Liver (tissue), 8 donors: ENCODE measurements at regions not wholly inside any gene's neighbourhood (a gene's known extent, or its start where the extent isn't known, plus 50 kb on each side); places are given as distances from the start of the nearest gene placed in this dataset.

ENCODE experiments used
- DNase-seq: peaks from one replicate; pipeline ENCODE4 v3.0.0-alpha.2; 2017; ENCODE audit warnings: low spot score
- H3K27ac ChIP-seq, 2 donors: one replicate each; pipeline ENCODE4 v1.7.0; 2013; ENCODE audit warnings: inconsistent platforms in 2 of 2, low read length in 2 of 2, control low read depth in 1 of 2, low read depth in 1 of 2, mild to moderate bottlenecking in 1 of 2
- H3K27me3 ChIP-seq, 4 donors: one replicate each; pipeline versions ENCODE4 v1.6.1 to v1.7.0; 2013; ENCODE audit warnings: low read length in 3 of 4, inconsistent platforms in 1 of 4, mild to moderate bottlenecking in 1 of 4, moderate library complexity in 1 of 4; ENCODE audit not compliant: control insufficient read depth in 4 of 4, insufficient read depth in 4 of 4
- H3K36me3 ChIP-seq, 4 donors: one replicate each; pipeline versions ENCODE4 v1.6.1 to v1.7.0; 2013; ENCODE audit warnings: low read length in 3 of 4, mild to moderate bottlenecking in 3 of 4, low read depth in 1 of 4, moderate library complexity in 1 of 4; ENCODE audit not compliant: control insufficient read depth in 4 of 4, insufficient read depth in 3 of 4
- H3K4me1 ChIP-seq, 4 donors: one replicate each; pipeline versions ENCODE4 v1.6.1 to v1.7.0; 2013; ENCODE audit warnings: low read length in 3 of 4, mild to moderate bottlenecking in 3 of 4, moderate library complexity in 1 of 4; ENCODE audit not compliant: control insufficient read depth in 4 of 4, insufficient read depth in 4 of 4
- H3K4me3 ChIP-seq, 3 donors: one replicate each; pipeline versions ENCODE4 v1.6.1 to v1.7.0; 2013; ENCODE audit warnings: low read length in 3 of 3, control low read depth in 1 of 3, low read depth in 1 of 3, mild to moderate bottlenecking in 1 of 3
- H3K9ac ChIP-seq, 2 donors: one replicate each; pipeline ENCODE4 v1.7.0; 2013; ENCODE audit warnings: low read length in 2 of 2, mild to moderate bottlenecking in 2 of 2, moderate library complexity in 2 of 2, control low read depth in 1 of 2, low read depth in 1 of 2
- H3K9me3 ChIP-seq, 4 donors: one replicate each; pipeline versions ENCODE4 v1.6.1 to v1.7.0; 2013; ENCODE audit warnings: low read length in 3 of 4; ENCODE audit not compliant: control insufficient read depth in 4 of 4
- ATF3 ChIP-seq: IDR thresholded peaks from 2 replicates; pipeline ENCODE4 v1.6.1; 2016; ENCODE audit warnings: antibody characterized with exemption
- CTCF ChIP-seq: fragments of 150-350 bp; IDR thresholded peaks from 2 replicates; pipeline ENCODE4 v1.5.1; 2017; ENCODE audit warnings: improper control_type of control experiment, low read depth, low read length; ENCODE audit not compliant: missing input control
- EGR1 ChIP-seq, 2 donors: IDR thresholded peaks; 2 replicates each; pipeline ENCODE4 v1.6.1; 2016 to 2018; ENCODE audit warnings: antibody characterized with exemption in 2 of 2, low read depth in 2 of 2
- FOXA1 ChIP-seq: IDR thresholded peaks from 2 replicates; pipeline ENCODE4 v1.6.1; 2016; ENCODE audit warnings: antibody characterized with exemption
- FOXA2 ChIP-seq: IDR thresholded peaks from 2 replicates; pipeline ENCODE4 v1.6.1; 2016; ENCODE audit warnings: antibody characterized with exemption
- GABPA ChIP-seq, 2 donors: IDR thresholded peaks in 1 of 2; conservative IDR thresholded peaks in 1 of 2; 2 replicates each; pipeline ENCODE4 v1.6.1; 2016; ENCODE audit warnings: antibody characterized with exemption in 2 of 2, mild to moderate bottlenecking in 1 of 2, moderate library complexity in 1 of 2
- HNF4A ChIP-seq, 2 donors: conservative IDR thresholded peaks; 2 replicates each; pipeline ENCODE4 v1.6.1; 2016; ENCODE audit warnings: antibody characterized with exemption in 2 of 2, mild to moderate bottlenecking in 2 of 2
- HNF4G ChIP-seq: IDR thresholded peaks from 2 replicates; pipeline ENCODE4 v1.6.1; 2016; ENCODE audit warnings: antibody characterized with exemption
- JUND ChIP-seq, 2 donors: IDR thresholded peaks; 2 replicates each; pipeline ENCODE4 v1.6.1; 2016; ENCODE audit warnings: antibody characterized with exemption in 2 of 2
- MAX ChIP-seq: IDR thresholded peaks from 2 replicates; pipeline ENCODE4 v1.6.1; 2016; ENCODE audit warnings: antibody characterized with exemption
- NR2F2 ChIP-seq: IDR thresholded peaks from 2 replicates; pipeline ENCODE4 v1.6.1; 2016; ENCODE audit warnings: antibody characterized with exemption
- RAD21 ChIP-seq, 2 donors: IDR thresholded peaks; 2 replicates each; pipeline ENCODE4 v1.6.1; 2016; ENCODE audit warnings: antibody characterized with exemption in 2 of 2, mild to moderate bottlenecking in 2 of 2
- REST ChIP-seq: IDR thresholded peaks from 2 replicates; pipeline ENCODE4 v1.6.1; 2016; ENCODE audit warnings: antibody characterized with exemption, mild to moderate bottlenecking
- RXRA ChIP-seq, 2 donors: IDR thresholded peaks; 2 replicates each; pipeline ENCODE4 v1.6.1; 2017 to 2018; ENCODE audit warnings: antibody characterized with exemption in 2 of 2, mild to moderate bottlenecking in 1 of 2
- SP1 ChIP-seq: IDR thresholded peaks from 2 replicates; pipeline ENCODE4 v1.6.1; 2018; ENCODE audit warnings: antibody characterized with exemption, mild to moderate bottlenecking
- TAF1 ChIP-seq: conservative IDR thresholded peaks from 2 replicates; pipeline ENCODE4 v1.6.1; 2016; ENCODE audit warnings: antibody characterized with exemption, mild to moderate bottlenecking
- YY1 ChIP-seq: IDR thresholded peaks from 2 replicates; pipeline ENCODE4 v1.6.1; 2016; ENCODE audit warnings: antibody characterized with exemption, mild to moderate bottlenecking
- ZBTB33 ChIP-seq: IDR thresholded peaks from 2 replicates; pipeline ENCODE4 v1.6.1; 2016; ENCODE audit warnings: antibody characterized with exemption
- WGBS: extraction: QIAGEN DNeasy Blood & Tissue Kit; methylation state at CpG from one replicate; pipeline ENCODE4 v1.1.7; 2013; 5-methylcytosine and 5-hydroxymethylcytosine counted together
- donor health status: healthy.
- donor health status: healthy.
- donor health status: healthy.
- donor health status: healthy.
- donor health status: healthy.

- no peak overlapping the region for H3K4me3 ChIP-seq
- TF ChIP-seq MAX (no peak), YY1 (no peak), RXRA (IDR thresholded peaks at IDR 0.05) (no peak), ZBTB33 (no peak)
- WGBS = 74% methylated on average over 12 of the region's 12 CpGs
Observed at GRCh38 chr11:129681344-129682114, 134.1 kb upstream of the TMEM45B start.

GRCh38 chr11:129686269-129686668 lies 129.4 kb upstream of the TMEM45B start:
- H3K4me1 ChIP-seq = no peaks in the 10 kb centered on the region
- no peaks in the 10 kb centered on the region for H3K9me3 ChIP-seq

More at GRCh38 chr11:129681344-129682114, 134.1 kb upstream of the TMEM45B start:
- Histone ChIP-seq H3K27ac (no peak overlapping the region), H3K27me3 (peaks cover 0 to 4% (median 0%) of the 10 kb centered on the region in 4 donors), H3K4me1 (no peaks in the 10 kb centered on the region), H3K9me3 (no peaks in the 10 kb centered on the region), H3K36me3 (no peaks in the 10 kb centered on the region), H3K9ac (no peak overlapping the region)
- no peak for DNase-seq

More at GRCh38 chr11:129686269-129686668, 129.4 kb upstream of the TMEM45B start:
- Histone ChIP-seq H3K36me3 (no peaks in the 10 kb centered on the region), H3K4me3 (no peak overlapping the region), H3K27me3 (peaks cover 0 to 5% (median 2%) of the 10 kb centered on the region in 4 donors), H3K27ac (no peak overlapping the region), H3K9ac (no peak overlapping the region)
- TF ChIP-seq JUND (IDR thresholded peaks at IDR 0.05) = no peak
- no peak for TF ChIP-seq TAF1
- no peak for TF ChIP-seq REST
- TF ChIP-seq SP1 = no peak
- no peak for TF ChIP-seq RXRA (IDR thresholded peaks at IDR 0.05)
- no peak for TF ChIP-seq GABPA (IDR thresholded peaks at IDR 0.05 in 1 of 2, conservative IDR thresholded peaks at IDR 0.05 in 1 of 2)
- TF ChIP-seq ATF3 = no peak
- no peak for TF ChIP-seq NR2F2
- TF ChIP-seq ZBTB33 = no peak
- no peak for TF ChIP-seq HNF4A (conservative IDR thresholded peaks at IDR 0.05)
- no peak for TF ChIP-seq RAD21 (IDR thresholded peaks at IDR 0.05)
- TF ChIP-seq FOXA2 = no peak
- no peak for TF ChIP-seq HNF4G
- no peak for TF ChIP-seq EGR1 (IDR thresholded peaks at IDR 0.05; ENCODE audit: low read depth in 2 of 2)
- no peak for TF ChIP-seq CTCF
- no peak for TF ChIP-seq MAX
- TF ChIP-seq YY1 = no peak
- no peak for TF ChIP-seq FOXA1
- DNase-seq = no peak
- WGBS = 62% methylated on average over 3 of the region's 3 CpGs
